Testis (tissue), 2 donors: ENCODE measurements at regions not wholly inside any gene's neighbourhood (a gene's known extent, or its start where the extent isn't known, plus 50 kb on each side); places are given as distances from the start of the nearest gene placed in this dataset.

ENCODE experiments used
- DNase-seq: peaks from one replicate; pipeline ENCODE4 v3.0.0-alpha.2; 2019
- H3K27ac ChIP-seq, 2 donors: fragments of 200-600 bp; sonication (generic); one replicate each; pipeline ENCODE4 v1.5.1; 2019
- H3K27me3 ChIP-seq: fragments of 200-600 bp; sonication (generic); one replicate; pipeline ENCODE4 v1.5.1; 2019
- H3K36me3 ChIP-seq: fragments of 200-600 bp; sonication (generic); one replicate; pipeline ENCODE4 v1.5.1; 2017; ENCODE audit warnings: low read depth; ENCODE audit errors: missing control alignments
- H3K4me1 ChIP-seq: fragments of 200-600 bp; sonication (generic); one replicate; pipeline ENCODE4 v1.5.1; 2019
- H3K4me3 ChIP-seq, 2 donors: fragments of 200-600 bp; sonication (generic); one replicate each; pipeline ENCODE4 v1.5.1; 2017 to 2019
- H3K9me3 ChIP-seq: fragments of 200-600 bp; sonication (generic); one replicate; pipeline ENCODE4 v1.5.1; 2017
- CTCF ChIP-seq, 3 experiments: fragments of 450-650 bp in 2 of 3; fragments of 200-600 bp in 1 of 3; sonication (generic) in 1 of 3; IDR thresholded peaks; one replicate each; pipeline ENCODE4 v1.5.1; 2016 to 2019; ENCODE audit warnings: antibody characterized with exemption in 3 of 3, mild to moderate bottlenecking in 2 of 3, moderate library complexity in 1 of 3
- POLR2A ChIP-seq: fragments of 450-650 bp; IDR thresholded peaks from one replicate; pipeline ENCODE4 v1.6.1; 2017; ENCODE audit warnings: antibody characterized with exemption, mild to moderate bottlenecking, moderate library complexity
- WGBS, 2 donors: methylation state at CpG; one replicate each; pipeline ENCODE4 v1.1.5; 2018; 5-methylcytosine and 5-hydroxymethylcytosine counted together
- intact Hi-C: fragments of 100-400 bp; cut with DNase I; formaldehyde crosslinking; loops from one replicate; pipeline ENCODE4 v1.15.1; 2023; ENCODE audit warnings: low total_unique reads

- Histone ChIP-seq H3K27me3 (no peaks in the 10 kb centered on the region), H3K4me3 (no peak overlapping the region), H3K9me3 (no peaks in the 10 kb centered on the region), H3K36me3 (no peaks in the 10 kb centered on the region), H3K4me1 (no peaks in the 10 kb centered on the region), H3K27ac (no peak overlapping the region)
- intact Hi-C loops: no loop called here
- TF ChIP-seq CTCF (IDR thresholded peaks at IDR 0.05) (no peak), POLR2A (no peak)
- no peak for DNase-seq
- 84 to 95% methylated on average over 5 of the region's 5 CpGs for WGBS, 2 donors
These were observed 125.0 kb upstream of the THSD7A start for GRCh38 chr7:11956991-11957390.

GRCh38 chr7:11957956-11958355 is 126.0 kb upstream of the THSD7A start:
- Histone ChIP-seq H3K9me3 (no peaks in the 10 kb centered on the region), H3K27ac (no peak overlapping the region), H3K4me3 (no peak overlapping the region), H3K4me1 (no peaks in the 10 kb centered on the region), H3K27me3 (no peaks in the 10 kb centered on the region), H3K36me3 (no peaks in the 10 kb centered on the region)
- TF ChIP-seq CTCF (IDR thresholded peaks at IDR 0.05) (no peak), POLR2A (no peak)
- intact Hi-C loops: no loop called here
- DNase-seq: no peak
- WGBS, 2 donors: 47 to 86% methylated on average over 1 of the region's 1 CpG

GRCh38 chr7:11959121-11959520 is 127.1 kb upstream of the THSD7A start:
- WGBS, 2 donors: 80 to 90% methylated on average over 2 of the region's 2 CpGs
- H3K9me3 ChIP-seq: no peaks in the 10 kb centered on the region
- H3K4me1 ChIP-seq: no peaks in the 10 kb centered on the region
- no peak overlapping the region for H3K27ac ChIP-seq
- H3K36me3 ChIP-seq: no peaks in the 10 kb centered on the region
- no peak for DNase-seq
- no peak for TF ChIP-seq CTCF (IDR thresholded peaks at IDR 0.05)
- no peak overlapping the region for H3K4me3 ChIP-seq
- intact Hi-C loops: no loop called here
- no peaks in the 10 kb centered on the region for H3K27me3 ChIP-seq

DNA sequence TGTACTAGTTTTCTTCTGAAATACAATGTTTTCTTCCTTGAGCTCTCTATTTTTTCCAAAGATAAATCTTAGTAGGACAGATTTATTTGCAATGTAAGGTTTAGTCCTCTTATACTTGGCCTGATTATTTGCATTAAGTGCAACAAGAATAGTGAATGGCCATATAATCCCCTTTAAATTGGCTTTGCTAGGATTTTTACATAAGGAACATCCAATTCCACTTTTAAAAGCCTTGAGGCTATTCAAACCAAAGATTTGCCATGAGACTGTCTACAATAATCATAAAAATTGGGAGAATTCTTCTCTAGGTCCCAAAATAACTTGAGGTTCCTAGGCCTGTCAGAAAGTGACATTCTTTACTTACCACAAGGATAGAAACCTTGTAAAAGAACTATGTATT is 128.6 kb upstream of the THSD7A start:
- intact Hi-C loops: no loop called here
- DNase-seq: no peak
- Histone ChIP-seq H3K9me3 (no peaks in the 10 kb centered on the region), H3K4me3 (no peak overlapping the region), H3K4me1 (no peaks in the 10 kb centered on the region), H3K27me3 (no peaks in the 10 kb centered on the region), H3K36me3 (no peaks in the 10 kb centered on the region), H3K27ac (no peak overlapping the region)
- TF ChIP-seq CTCF (IDR thresholded peaks at IDR 0.05) (no peak), POLR2A (no peak)

DNA sequence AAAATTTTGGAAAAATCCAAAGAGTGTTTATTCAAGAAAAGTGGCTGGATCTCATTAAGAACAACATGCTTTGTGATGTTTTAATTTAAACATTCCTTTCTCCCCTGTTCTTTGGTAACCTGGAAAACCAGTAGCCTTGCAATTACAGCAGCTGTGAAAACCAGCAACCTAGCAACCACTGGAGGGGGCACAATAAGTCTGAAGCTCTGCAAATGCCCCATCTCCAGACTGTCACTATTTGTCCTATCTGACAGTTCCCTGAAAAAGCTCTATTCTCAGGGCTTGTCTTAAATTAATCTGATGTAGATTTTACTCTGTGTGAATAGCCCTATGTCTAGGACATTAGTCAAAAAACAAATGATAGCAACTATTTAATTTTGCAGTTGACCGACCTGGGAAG is 137.6 kb upstream of the THSD7A start:
- H3K9me3 ChIP-seq: no peaks in the 10 kb centered on the region
- no peaks in the 10 kb centered on the region for H3K4me1 ChIP-seq
- no peak overlapping the region for H3K4me3 ChIP-seq
- 46 to 56% methylated on average over 1 of the region's 1 CpG for WGBS, 2 donors
- intact Hi-C loops: no loop called here
- no peak overlapping the region for H3K27ac ChIP-seq
- H3K36me3 ChIP-seq: no peaks in the 10 kb centered on the region
- no peak for TF ChIP-seq CTCF (IDR thresholded peaks at IDR 0.05)
- TF ChIP-seq POLR2A: no peak
- no peak for DNase-seq
- no peaks in the 10 kb centered on the region for H3K27me3 ChIP-seq
